RPMI8226 (cell line): ENCODE measurements at regions not wholly inside any gene's neighbourhood (a gene's known extent, or its start where the extent isn't known, plus 50 kb on each side); places are given as distances from the start of the nearest gene placed in this dataset.
"Not testable (repeated sequence)": the region's sequence is repeated elsewhere in the genome, so short reads cannot be mapped to it uniquely, and the experiment has no call there.

Experiments
- DNase-seq: peaks from one replicate; pipeline ENCODE4 v3.0.0-alpha.2; 2015

- DNase-seq = no peak
These were observed 1945.3 kb upstream of the RAG2 start for GRCh38 chr11:38543311-38543710.

GRCh38 chr11:38538866-38539680, 1941.0 kb upstream of the RAG2 start:
- DNase-seq = no peak

- no peak for DNase-seq
These were observed 1932.2 kb upstream of the RAG2 start for GRCh38 chr11:38530226-38530625.

GRCh38 chr11:38524945-38525344, 1926.9 kb upstream of the RAG2 start:
- no peak for DNase-seq

- DNase-seq = no peak
These were observed 1920.0 kb upstream of the RAG2 start for GRCh38 chr11:38517991-38518390.

GRCh38 chr11:38512830-38513229, 1914.8 kb upstream of the RAG2 start:
- DNase-seq = not testable (repeated sequence)

GRCh38 chr11:38510041-38510440, 1912.0 kb upstream of the RAG2 start:
- DNase-seq = no peak

GRCh38 chr11:38503876-38504275, 1905.8 kb upstream of the RAG2 start:
- no peak for DNase-seq

- no peak for DNase-seq
These were observed 1900.7 kb upstream of the RAG2 start for GRCh38 chr11:38498721-38499120.

- DNase-seq = no peak
These were observed 1894.0 kb upstream of the RAG2 start for GRCh38 chr11:38491986-38492385.

GRCh38 chr11:38481391-38481790, 1883.4 kb upstream of the RAG2 start:
- DNase-seq = no peak

GRCh38 chr11:38476808-38477575, 1879.0 kb upstream of the RAG2 start:
- no peak for DNase-seq

- DNase-seq = no peak
These were observed 1863.7 kb upstream of the RAG2 start for GRCh38 chr11:38461751-38462150.

- DNase-seq = no peak
These were observed 1862.9 kb upstream of the RAG2 start for GRCh38 chr11:38460896-38461295.

GRCh38 chr11:38460429-38460828, 1862.4 kb upstream of the RAG2 start:
- no peak for DNase-seq

- DNase-seq = no peak
These were observed 1858.3 kb upstream of the RAG2 start for GRCh38 chr11:38456371-38456770.

GRCh38 chr11:38448284-38448683, 1850.2 kb upstream of the RAG2 start:
- DNase-seq = peak; percentile 71

GRCh38 chr11:38446336-38446735, 1848.3 kb upstream of the RAG2 start:
- DNase-seq = no peak

GRCh38 chr11:38438091-38438490, 1840.1 kb upstream of the RAG2 start:
- DNase-seq = no peak

- DNase-seq = no peak
These were observed 1827.5 kb upstream of the RAG2 start for GRCh38 chr11:38425578-38425977.

- DNase-seq = no peak
These were observed 1825.0 kb upstream of the RAG2 start for GRCh38 chr11:38423042-38423441.

- no peak for DNase-seq
These were observed 1818.1 kb upstream of the RAG2 start for GRCh38 chr11:38416141-38416540.

GRCh38 chr11:38411149-38411548, 1813.1 kb upstream of the RAG2 start:
- no peak for DNase-seq

- no peak for DNase-seq
These were observed 1804.0 kb upstream of the RAG2 start for GRCh38 chr11:38402063-38402462.
